Fibroblast of lung (primary cell): ENCODE measurements at regions not wholly inside any gene's neighbourhood (a gene's known extent, or its start where the extent isn't known, plus 50 kb on each side); places are given as distances from the start of the nearest gene placed in this dataset.

Experiments used
- CTCF ChIP-seq, 2 donors: IDR thresholded peaks in 1 of 2; conservative IDR thresholded peaks in 1 of 2; 1 replicate in 1 of 2; 2 replicates in 1 of 2; pipeline ENCODE4 v1.5.1; 2011 to 2012; ENCODE audit warnings: low read length in 2 of 2, control low read depth in 1 of 2, inconsistent platforms in 1 of 2, low read depth in 1 of 2, mild to moderate bottlenecking in 1 of 2
- EZH2 ChIP-seq: IDR thresholded peaks from 2 replicates; pipeline ENCODE4 v1.5.1; 2012; ENCODE audit warnings: low read length, control low read depth, mild to moderate bottlenecking; ENCODE audit errors: missing control alignments

GRCh38 chr17:22305356-22306071 is 613.2 kb downstream of the KCNJ18 start:
- no peak for TF ChIP-seq CTCF (conservative IDR thresholded peaks at IDR 0.05 in 1 of 2, IDR thresholded peaks at IDR 0.05 in 1 of 2; ENCODE audit: low read depth in 1 of 2, low read length in 2 of 2)
- no peak for TF ChIP-seq EZH2
